ENCODE measurements at regions not wholly inside any gene's neighbourhood (a gene's known extent, or its start where the extent isn't known, plus 50 kb on each side); places are given as distances from the start of the nearest gene placed in this dataset.

- no peak for DNase-seq
Observed at GRCh38 chrX:43018031-43018430, 240.1 kb upstream of the PPP1R2C start.

GRCh38 chrX:43019021-43019420 lies 241.1 kb upstream of the PPP1R2C start:
- no peak for DNase-seq

- no peak for DNase-seq
Observed at GRCh38 chrX:43025806-43026315, 247.9 kb upstream of the PPP1R2C start.

- no peak for DNase-seq
Observed at GRCh38 chrX:43064096-43064495, 286.1 kb upstream of the PPP1R2C start.

GRCh38 chrX:43065978-43066377 lies 288.0 kb upstream of the PPP1R2C start:
- DNase-seq: no peak

- no peak for DNase-seq
Observed at GRCh38 chrX:43068639-43069038, 290.7 kb upstream of the PPP1R2C start.

- DNase-seq: no peak
Observed at GRCh38 chrX:43083016-43083415, 305.1 kb upstream of the PPP1R2C start.

GRCh38 chrX:43087830-43088229 lies 309.9 kb upstream of the PPP1R2C start:
- DNase-seq: no peak

- no peak for DNase-seq
Observed at GRCh38 chrX:43096830-43097229, 318.9 kb upstream of the PPP1R2C start.

- no peak for DNase-seq
Observed at GRCh38 chrX:43106009-43106408, 328.0 kb upstream of the PPP1R2C start.

GRCh38 chrX:43108828-43109227 lies 330.9 kb upstream of the PPP1R2C start:
- no peak for DNase-seq

GRCh38 chrX:43121637-43122036 lies 343.7 kb upstream of the PPP1R2C start:
- no peak for DNase-seq

GRCh38 chrX:43139645-43140044 lies 361.7 kb upstream of the PPP1R2C start:
- DNase-seq: no peak

- DNase-seq: no peak
Observed at GRCh38 chrX:43140582-43140981, 362.6 kb upstream of the PPP1R2C start.

- no peak for DNase-seq
Observed at GRCh38 chrX:43141885-43142284, 363.9 kb upstream of the PPP1R2C start.

GRCh38 chrX:43148305-43148704 lies 370.3 kb upstream of the PPP1R2C start:
- DNase-seq: no peak

- DNase-seq: no peak
Observed at GRCh38 chrX:43165343-43165920, 387.5 kb upstream of the PPP1R2C start.

- DNase-seq: no peak
Observed at GRCh38 chrX:43166874-43167273, 388.9 kb upstream of the PPP1R2C start.

- DNase-seq: no peak
Observed at GRCh38 chrX:43175434-43175833, 397.5 kb upstream of the PPP1R2C start.

- DNase-seq: no peak
Observed at GRCh38 chrX:43176686-43177085, 398.7 kb upstream of the PPP1R2C start.

GRCh38 chrX:43188296-43188695 lies 410.3 kb upstream of the PPP1R2C start:
- no peak for DNase-seq

GRCh38 chrX:43211570-43211969 lies 433.6 kb upstream of the PPP1R2C start:
- no peak for DNase-seq

- no peak for DNase-seq
Observed at GRCh38 chrX:43218198-43218597, 437.9 kb upstream of the MAOA start.

- DNase-seq: no peak
Observed at GRCh38 chrX:43224496-43224895, 431.6 kb upstream of the MAOA start.

- no peak for DNase-seq
Observed at GRCh38 chrX:43225626-43226328, 430.3 kb upstream of the MAOA start.

All from NCI-H1092 (cell line).